D721Med (cell line): ENCODE measurements at regions not wholly inside any gene's neighbourhood (a gene's known extent, or its start where the extent isn't known, plus 50 kb on each side); places are given as distances from the start of the nearest gene placed in this dataset.

ENCODE experiments used
- DNase-seq: peaks from one replicate; pipeline ENCODE4 v3.0.0; 2011; ENCODE audit warnings: low spot score; ENCODE audit not compliant: insufficient read length
- FAIRE-seq: peaks from 2 replicates; lab custom pipeline; 2011; peaks lifted over from hg19 to GRCh38; lab: Jason Lieb, UNC
- TF ChIP-seq, protein P1 (sequence below): IDR thresholded peaks from 2 replicates; pipeline ENCODE4 v1.5.1; 2012; ENCODE audit warnings: mild to moderate bottlenecking, control low read depth; ENCODE audit not compliant: insufficient read depth; ENCODE audit errors: missing control alignments

DNA sequence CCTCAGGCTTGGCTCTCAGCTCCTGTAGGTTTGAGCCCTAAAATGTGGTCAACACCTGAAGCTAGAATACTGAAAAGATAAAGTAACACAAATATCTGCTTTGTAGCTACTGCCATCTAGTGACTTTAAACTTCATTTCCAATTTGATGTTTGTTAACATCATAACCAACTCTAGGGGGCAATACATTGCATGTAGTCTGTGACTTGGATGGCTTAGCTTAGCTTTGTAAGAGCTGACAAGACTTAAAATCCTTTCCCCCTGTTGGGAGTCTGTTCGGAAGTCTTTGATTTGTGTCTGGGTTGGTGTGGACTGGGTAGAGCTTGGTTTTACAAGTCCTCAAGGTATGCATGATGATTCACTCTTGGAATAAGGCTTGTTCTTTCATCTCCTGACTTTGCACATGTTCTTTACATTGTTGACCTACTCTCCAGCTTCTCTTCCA lies 51.7 kb downstream of the SCN11A start:
- TF ChIP-seq, protein P1, sequence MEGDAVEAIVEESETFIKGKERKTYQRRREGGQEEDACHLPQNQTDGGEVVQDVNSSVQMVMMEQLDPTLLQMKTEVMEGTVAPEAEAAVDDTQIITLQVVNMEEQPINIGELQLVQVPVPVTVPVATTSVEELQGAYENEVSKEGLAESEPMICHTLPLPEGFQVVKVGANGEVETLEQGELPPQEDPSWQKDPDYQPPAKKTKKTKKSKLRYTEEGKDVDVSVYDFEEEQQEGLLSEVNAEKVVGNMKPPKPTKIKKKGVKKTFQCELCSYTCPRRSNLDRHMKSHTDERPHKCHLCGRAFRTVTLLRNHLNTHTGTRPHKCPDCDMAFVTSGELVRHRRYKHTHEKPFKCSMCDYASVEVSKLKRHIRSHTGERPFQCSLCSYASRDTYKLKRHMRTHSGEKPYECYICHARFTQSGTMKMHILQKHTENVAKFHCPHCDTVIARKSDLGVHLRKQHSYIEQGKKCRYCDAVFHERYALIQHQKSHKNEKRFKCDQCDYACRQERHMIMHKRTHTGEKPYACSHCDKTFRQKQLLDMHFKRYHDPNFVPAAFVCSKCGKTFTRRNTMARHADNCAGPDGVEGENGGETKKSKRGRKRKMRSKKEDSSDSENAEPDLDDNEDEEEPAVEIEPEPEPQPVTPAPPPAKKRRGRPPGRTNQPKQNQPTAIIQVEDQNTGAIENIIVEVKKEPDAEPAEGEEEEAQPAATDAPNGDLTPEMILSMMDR: peak; percentile 88
- FAIRE-seq (peak; percentile 95), DNase-seq (no peak)

DNA sequence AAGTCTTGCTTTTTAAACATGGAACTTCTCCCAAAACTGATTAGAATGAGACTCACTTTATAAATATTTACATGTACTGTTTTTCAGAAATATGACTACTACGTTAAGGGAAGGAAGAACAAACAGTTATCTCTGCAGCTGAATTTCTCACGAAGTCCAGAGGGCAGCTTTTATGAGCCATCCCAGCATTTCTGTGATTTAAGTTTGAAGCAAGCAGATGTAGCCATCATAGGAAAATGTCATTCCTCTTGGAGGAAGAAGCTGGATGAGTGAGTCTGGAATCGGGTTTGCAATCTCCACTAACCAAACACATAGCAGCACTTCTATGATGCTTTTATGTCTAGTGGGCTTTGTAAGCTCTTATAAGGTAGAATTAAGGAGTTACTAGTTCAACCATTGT lies 53.7 kb downstream of the SCN11A start:
- DNase-seq (no peak), FAIRE-seq (no peak)
- TF ChIP-seq, protein P1: no peak

DNA sequence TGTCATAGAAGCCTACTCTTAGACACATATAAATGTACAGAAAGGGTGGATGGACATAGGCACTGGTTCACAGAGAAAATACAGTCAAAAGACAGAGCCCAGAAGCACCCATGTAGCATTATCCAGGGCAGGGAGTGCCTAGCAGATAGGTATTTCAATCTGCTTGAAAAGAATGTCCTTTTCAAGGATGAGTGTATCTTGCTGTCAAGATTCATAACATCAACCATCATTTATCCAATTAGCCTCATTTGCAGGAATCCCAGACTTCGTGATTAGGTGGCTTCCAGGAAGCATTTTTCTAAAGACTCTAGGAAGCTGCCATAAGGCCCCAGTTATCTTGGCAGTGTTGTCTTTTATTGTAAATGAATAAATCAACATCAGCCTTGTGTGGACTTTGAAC lies 55.6 kb downstream of the SCN11A start:
- TF ChIP-seq, protein P1: no peak
- DNase-seq (no peak), FAIRE-seq (no peak)

DNA sequence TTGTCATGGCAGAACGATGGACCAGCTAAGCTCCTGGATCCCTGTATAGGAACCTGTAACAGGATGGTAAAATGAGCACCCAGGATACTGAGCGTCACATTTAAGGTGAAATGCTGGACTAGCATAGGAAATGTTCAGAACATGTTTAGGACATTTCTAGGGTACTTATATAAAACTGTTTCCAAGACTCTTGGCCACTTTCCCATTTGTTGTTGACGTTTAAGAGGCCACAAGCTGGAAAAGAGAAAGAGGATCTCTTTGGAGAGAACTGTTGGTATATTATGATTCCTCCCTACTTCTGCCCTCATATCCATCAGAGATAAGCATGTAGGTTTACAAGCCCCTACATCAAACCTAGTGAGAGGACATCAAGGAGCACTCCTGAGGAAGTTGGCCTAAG lies 57.5 kb downstream of the SCN11A start:
- DNase-seq (no peak), FAIRE-seq (no peak)
- TF ChIP-seq, protein P1: no peak

DNA sequence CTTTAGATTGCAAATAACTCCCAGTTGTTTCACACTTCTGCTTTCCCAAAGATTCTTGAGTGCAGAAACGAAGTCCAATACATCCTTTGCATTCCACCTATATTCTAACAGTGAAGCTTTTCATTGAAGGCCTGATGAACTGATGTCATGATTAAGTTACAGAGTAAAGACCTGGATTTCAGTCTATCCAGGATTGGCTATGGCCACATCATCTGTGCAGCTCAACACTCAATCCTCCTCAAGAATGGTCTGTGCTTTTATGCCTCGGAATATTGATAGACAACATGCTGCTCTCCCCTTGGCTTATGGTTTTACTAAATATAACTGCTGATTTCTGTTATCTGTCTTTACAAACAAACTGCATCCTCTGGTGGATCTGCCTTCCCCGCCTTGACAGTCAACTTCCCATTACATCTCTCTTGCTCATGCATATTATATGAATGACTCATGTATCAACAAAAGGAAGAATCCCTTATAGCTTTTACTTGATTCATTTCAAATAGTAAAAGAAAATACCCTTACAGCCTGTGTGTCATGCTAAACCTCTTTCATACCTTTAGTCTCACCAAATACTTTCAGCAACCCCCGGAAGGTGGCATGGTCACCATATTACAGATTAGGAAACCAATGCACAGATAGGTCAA lies 59.5 kb downstream of the SCN11A start:
- FAIRE-seq (no peak), DNase-seq (no peak)
- TF ChIP-seq, protein P1: no peak

DNA sequence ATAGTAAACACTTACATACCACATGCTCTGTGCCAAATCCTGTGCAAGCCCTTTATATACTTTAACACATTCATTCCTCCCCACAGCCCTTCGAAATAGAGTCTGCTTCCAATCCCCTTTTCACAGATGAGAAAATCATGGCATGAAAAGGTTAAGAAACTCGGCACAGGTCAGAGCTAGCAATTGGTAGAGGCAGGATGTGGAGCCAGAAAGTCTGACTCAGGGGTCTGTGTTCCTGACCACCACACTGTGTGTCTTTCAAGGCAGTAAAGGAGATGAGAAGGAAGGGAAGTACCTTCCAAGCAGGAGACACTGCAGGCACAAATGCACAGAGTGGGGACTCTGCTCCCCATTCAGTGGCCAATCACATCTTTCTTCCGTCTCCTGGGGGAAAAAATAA lies 61.1 kb downstream of the SCN11A start:
- no peak for DNase-seq
- TF ChIP-seq, protein P1: no peak
- no peak for FAIRE-seq

DNA sequence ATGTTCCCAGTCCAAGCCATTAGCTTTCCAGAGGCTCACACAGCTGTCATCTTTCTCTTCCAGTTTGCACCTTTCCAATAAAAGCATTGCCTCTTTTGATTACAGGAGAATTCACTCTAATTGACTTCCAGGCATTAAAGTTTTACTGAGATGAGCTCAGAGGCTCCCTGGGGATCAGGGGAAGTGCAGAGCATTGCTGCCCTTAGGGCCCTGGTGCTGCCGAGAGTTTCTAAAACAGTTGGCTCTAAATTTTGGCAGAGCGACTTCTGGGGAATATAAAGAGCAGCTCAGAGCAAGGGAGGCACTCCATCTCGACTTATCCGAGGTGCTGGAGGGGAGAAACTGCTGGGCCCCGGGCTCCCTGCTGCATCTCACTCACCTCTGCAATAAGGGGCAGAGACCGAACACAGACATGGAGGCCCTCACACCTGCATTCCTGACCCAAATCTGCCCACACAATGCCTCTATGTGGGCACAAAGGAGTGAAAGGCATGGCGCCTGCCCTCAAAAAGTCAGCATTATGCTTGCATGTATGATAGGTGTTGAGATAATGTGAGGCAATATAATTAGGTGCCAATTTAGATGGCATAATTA lies 61.7 kb downstream of the SCN11A start:
- DNase-seq (no peak), FAIRE-seq (no peak)
- TF ChIP-seq, protein P1: no peak
